SK-N-SH treated with all-trans-retinoic acid at 6 μM for 48 hours (cell line): ENCODE measurements at regions not wholly inside any gene's neighbourhood (a gene's known extent, or its start where the extent isn't known, plus 50 kb on each side); places are given as distances from the start of the nearest gene placed in this dataset.

Experiments used
- ARNTL ChIP-seq: fragments of 450-650 bp; formaldehyde crosslinking; IDR thresholded peaks from 2 replicates; pipeline ENCODE4 v1.5.0; 2020; ENCODE audit warnings: low read depth, mild to moderate bottlenecking, moderate library complexity, borderline replicate concordance
- BACH2 ChIP-seq: fragments of 250-450 bp; sonication (Bioruptor Pico); IDR thresholded peaks from 2 replicates; pipeline ENCODE4 v1.9.0; 2021; ENCODE audit warnings: mild to moderate bottlenecking, borderline replicate concordance
- ESRRG ChIP-seq: fragments of 250-450 bp; sonication (Bioruptor Pico); IDR thresholded peaks from 2 replicates; pipeline ENCODE4 v1.6.1; 2021; ENCODE audit warnings: mild to moderate bottlenecking
- OSR1 ChIP-seq: fragments of 250-450 bp; sonication (Bioruptor Pico); IDR thresholded peaks from 2 replicates; pipeline ENCODE4 v1.8.0; 2022; ENCODE audit warnings: moderate library complexity, mild to moderate bottlenecking, inconsistent platforms
- POU6F1 ChIP-seq: fragments of 250-450 bp; sonication (Bioruptor Pico); IDR thresholded peaks from 2 replicates; pipeline ENCODE4 v1.8.0; 2021; ENCODE audit warnings: low read depth, mild to moderate bottlenecking, moderate library complexity, borderline replicate concordance
- PPARA ChIP-seq: fragments of 250-450 bp; sonication (Bioruptor Pico); IDR thresholded peaks from 2 replicates; pipeline ENCODE4 v1.5.0; 2020; ENCODE audit warnings: mild to moderate bottlenecking, borderline replicate concordance
- RARB ChIP-seq: fragments of 250-450 bp; sonication (Bioruptor Pico); IDR thresholded peaks from 2 replicates; pipeline ENCODE4 v1.8.0; 2021; ENCODE audit warnings: mild to moderate bottlenecking, moderate library complexity
- SNAI2 ChIP-seq: fragments of 250-450 bp; sonication (Bioruptor Pico); IDR thresholded peaks from 2 replicates; pipeline ENCODE4 v1.5.0; 2020; ENCODE audit warnings: mild to moderate bottlenecking, moderate library complexity
- TSHZ2 ChIP-seq: fragments of 250-450 bp; sonication (Bioruptor Pico); IDR thresholded peaks from 2 replicates; pipeline ENCODE4 v1.5.0; 2020; ENCODE audit warnings: mild to moderate bottlenecking, moderate library complexity
- ZFP3 ChIP-seq: fragments of 250-450 bp; sonication (Bioruptor Pico); IDR thresholded peaks from 2 replicates; pipeline ENCODE4 v1.5.0; 2020; ENCODE audit warnings: mild to moderate bottlenecking, moderate library complexity
- ZFP30 ChIP-seq: fragments of 450-650 bp; formaldehyde crosslinking; IDR thresholded peaks from 2 replicates; pipeline ENCODE4 v1.5.0; 2022; ENCODE audit warnings: mild to moderate bottlenecking, moderate library complexity
- ZNF70 ChIP-seq: fragments of 450-650 bp; formaldehyde crosslinking; IDR thresholded peaks from 2 replicates; pipeline ENCODE4 v1.5.0; 2020; ENCODE audit warnings: mild to moderate bottlenecking, moderate library complexity

- TF ChIP-seq ZFP3 (CRISPR knock-in tag): no peak
- TF ChIP-seq BACH2 (CRISPR knock-in tag): no peak
- no peak for TF ChIP-seq ARNTL (CRISPR knock-in tag)
- TF ChIP-seq TSHZ2: no peak
- no peak for TF ChIP-seq ZFP30
- no peak for TF ChIP-seq ESRRG
- no peak for TF ChIP-seq POU6F1 (CRISPR knock-in tag)
- TF ChIP-seq SNAI2 (CRISPR knock-in tag): no peak
- TF ChIP-seq OSR1 (CRISPR knock-in tag): no peak
- no peak for TF ChIP-seq ZNF70 (CRISPR knock-in tag)
- no peak for TF ChIP-seq PPARA
- no peak for TF ChIP-seq RARB (CRISPR knock-in tag)
Observed at GRCh38 chr22:23384431-23384830, 195.7 kb downstream of the IGLL1 start.
